Liver (tissue), 3 donors: ENCODE measurements at regions not wholly inside any gene's neighbourhood (a gene's known extent, or its start where the extent isn't known, plus 50 kb on each side); places are given as distances from the start of the nearest gene placed in this dataset.

ENCODE experiments used
- ATF3 ChIP-seq: IDR thresholded peaks from 2 replicates; pipeline ENCODE4 v1.6.1; 2016; ENCODE audit warnings: antibody characterized with exemption
- CTCF ChIP-seq: fragments of 150-350 bp; IDR thresholded peaks from 2 replicates; pipeline ENCODE4 v1.5.1; 2017; ENCODE audit warnings: improper control_type of control experiment, low read depth, low read length; ENCODE audit not compliant: missing input control
- HNF4A ChIP-seq, 2 donors: conservative IDR thresholded peaks; 2 replicates each; pipeline ENCODE4 v1.6.1; 2016; ENCODE audit warnings: antibody characterized with exemption in 2 of 2, mild to moderate bottlenecking in 2 of 2
- MAX ChIP-seq: IDR thresholded peaks from 2 replicates; pipeline ENCODE4 v1.6.1; 2016; ENCODE audit warnings: antibody characterized with exemption
- RAD21 ChIP-seq, 2 donors: IDR thresholded peaks; 2 replicates each; pipeline ENCODE4 v1.6.1; 2016; ENCODE audit warnings: antibody characterized with exemption in 2 of 2, mild to moderate bottlenecking in 2 of 2
- SP1 ChIP-seq: IDR thresholded peaks from 2 replicates; pipeline ENCODE4 v1.6.1; 2018; ENCODE audit warnings: antibody characterized with exemption, mild to moderate bottlenecking
- TAF1 ChIP-seq: conservative IDR thresholded peaks from 2 replicates; pipeline ENCODE4 v1.6.1; 2016; ENCODE audit warnings: antibody characterized with exemption, mild to moderate bottlenecking
- donor health status: healthy.
- donor health status: healthy.

DNA sequence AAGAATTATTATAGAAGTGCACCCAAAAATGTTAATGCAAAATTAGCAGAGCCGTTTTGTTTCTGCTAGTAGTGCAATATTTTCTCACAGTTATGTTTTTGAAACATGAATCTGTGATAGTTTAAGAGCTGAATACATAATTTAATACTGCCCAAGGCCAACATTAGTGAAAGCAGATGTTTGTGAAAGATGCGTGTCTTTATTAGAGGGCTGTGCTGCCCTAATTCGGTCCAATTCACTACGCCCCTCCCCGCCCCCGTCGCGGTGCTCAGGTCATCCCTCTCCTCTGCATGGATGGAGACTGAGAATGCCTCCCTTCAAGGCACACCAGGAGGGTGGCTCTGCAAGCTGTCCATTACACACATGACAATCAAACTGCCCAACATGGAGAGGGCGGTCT lies 172.0 kb downstream of the TEX36 start:
- TF ChIP-seq RAD21 (IDR thresholded peaks at IDR 0.05) (no peak), ATF3 (no peak), HNF4A (conservative IDR thresholded peaks at IDR 0.05) (no peak), TAF1 (no peak), CTCF (no peak), SP1 (no peak), MAX (no peak)
